GM12875 (cell line): ENCODE measurements at regions not wholly inside any gene's neighbourhood (a gene's known extent, or its start where the extent isn't known, plus 50 kb on each side); places are given as distances from the start of the nearest gene placed in this dataset.

Experiments used
- H3K4me3 ChIP-seq: one replicate; pipeline ENCODE4 v1.5.1; 2011; ENCODE audit warnings: low read depth, low read length, control low read depth
- CTCF ChIP-seq: IDR thresholded peaks from 2 replicates; pipeline ENCODE4 v1.5.1; 2011; ENCODE audit warnings: low read depth, mild to moderate bottlenecking, control low read depth, inconsistent platforms, low read length, moderate library complexity, borderline replicate concordance; ENCODE audit not compliant: insufficient read depth

- H3K4me3 ChIP-seq: no peak overlapping the region
- no peak for TF ChIP-seq CTCF
Measured at GRCh38 chr17:52505601-52506000, 347.1 kb upstream of the CA10 start.

GRCh38 chr17:52504081-52504480 is 345.6 kb upstream of the CA10 start:
- no peak for TF ChIP-seq CTCF

GRCh38 chr17:52495646-52496045 is 337.1 kb upstream of the CA10 start:
- H3K4me3 ChIP-seq: no peak overlapping the region
- TF ChIP-seq CTCF: no peak

More at GRCh38 chr17:52504081-52504480, 345.6 kb upstream of the CA10 start:
- H3K4me3 ChIP-seq: no peak overlapping the region

- no peak overlapping the region for H3K4me3 ChIP-seq
- TF ChIP-seq CTCF: no peak
Measured at GRCh38 chr17:52482271-52482670, 323.8 kb upstream of the CA10 start.

GRCh38 chr17:52477824-52478699 is 319.5 kb upstream of the CA10 start:
- no peak for TF ChIP-seq CTCF
- H3K4me3 ChIP-seq: no peak overlapping the region

- no peak overlapping the region for H3K4me3 ChIP-seq
- TF ChIP-seq CTCF: no peak
Measured at GRCh38 chr17:52476638-52477313, 318.3 kb upstream of the CA10 start.
